ENCODE measurements at regions not wholly inside any gene's neighbourhood (a gene's known extent, or its start where the extent isn't known, plus 50 kb on each side); places are given as distances from the start of the nearest gene placed in this dataset.

DNA sequence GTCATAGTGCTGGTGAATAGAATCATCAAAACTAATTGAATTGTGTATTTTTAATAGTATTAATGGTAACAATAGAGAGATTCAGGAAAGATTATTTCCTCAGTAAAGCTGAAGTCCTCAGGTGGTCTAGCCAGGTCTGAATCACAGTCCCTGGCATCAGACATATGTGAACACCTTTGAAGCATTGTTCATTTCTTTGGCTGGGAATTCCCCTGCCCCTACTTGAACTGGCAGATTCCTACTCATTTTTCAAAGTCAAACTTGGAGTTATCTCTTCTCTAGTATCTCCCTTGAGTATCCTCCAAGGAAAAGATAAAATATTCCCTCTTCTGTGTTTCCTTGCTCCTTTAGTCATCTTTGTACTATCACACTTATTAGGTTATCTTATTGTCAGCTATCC, 759.8 kb downstream of the ADGRL2 start:
- TF ChIP-seq POLR2AphosphoS5 (IDR thresholded peaks at IDR 0.05; ENCODE audit: low read depth, low read length): no peak
- TF ChIP-seq REST (IDR thresholded peaks at IDR 0.05; ENCODE audit: insufficient read depth in 1 of 2, low read depth in 2 of 2, low read length in 2 of 2): no peak
- TF ChIP-seq SIN3A (IDR thresholded peaks at IDR 0.05; ENCODE audit: borderline replicate concordance, insufficient read depth, low read length): no peak
- no peak for TF ChIP-seq TAF1 (IDR thresholded peaks at IDR 0.05; ENCODE audit: borderline replicate concordance, insufficient read depth, low read length)
- no peak for TF ChIP-seq FOXP2 (optimal IDR thresholded peaks at IDR 0.05; ENCODE audit: borderline replicate concordance, extremely low read depth, extremely low read length, insufficient read depth)
